Left lobe of liver (tissue), 2 donors: ENCODE measurements at regions not wholly inside any gene's neighbourhood (a gene's known extent, or its start where the extent isn't known, plus 50 kb on each side); places are given as distances from the start of the nearest gene placed in this dataset.
A peak's percentile ranks its signal among the peaks of the same experiment; 100 is the strongest.
"Not testable (repeated sequence)": the region's sequence is repeated elsewhere in the genome, so short reads cannot be mapped to it uniquely, and the experiment has no call there.

Experiments
- ATAC-seq: fragments of 200-7000 bp; cut with Tn5 transposase; one replicate; pipeline ENCODE4 v1.9.1; 2020; ENCODE audit warnings: mild to moderate bottlenecking, moderate library complexity
- DNase-seq: peaks from one replicate; pipeline ENCODE4 v3.0.0-alpha.2; 2020; ENCODE audit warnings: low spot score
- donor health status: DM: no; HTN: no; CAD: no; lungs with moderate emphysema.
- donor health status: DM: no; HTN: yes; CAD: no.

DNA sequence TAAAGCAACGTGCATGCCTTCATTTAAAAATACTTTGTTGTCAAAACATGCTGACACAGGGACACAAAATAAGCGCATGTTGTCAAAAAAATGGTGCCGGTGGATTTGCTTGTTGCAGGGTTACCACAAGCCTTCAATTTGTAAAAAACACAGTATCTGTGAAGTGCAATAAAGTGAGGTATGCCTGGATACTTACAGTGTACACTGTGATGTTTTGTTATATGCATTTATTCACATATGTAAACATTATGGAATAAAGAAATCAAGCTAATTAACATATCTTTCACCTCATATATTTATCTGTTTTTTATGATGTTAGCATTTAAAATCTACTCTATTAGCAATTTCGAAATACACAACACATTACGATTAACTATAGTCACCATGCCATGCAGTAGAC is 202.6 kb upstream of the FZD8 start:
- ATAC-seq (no peak), DNase-seq (no peak)

DNA sequence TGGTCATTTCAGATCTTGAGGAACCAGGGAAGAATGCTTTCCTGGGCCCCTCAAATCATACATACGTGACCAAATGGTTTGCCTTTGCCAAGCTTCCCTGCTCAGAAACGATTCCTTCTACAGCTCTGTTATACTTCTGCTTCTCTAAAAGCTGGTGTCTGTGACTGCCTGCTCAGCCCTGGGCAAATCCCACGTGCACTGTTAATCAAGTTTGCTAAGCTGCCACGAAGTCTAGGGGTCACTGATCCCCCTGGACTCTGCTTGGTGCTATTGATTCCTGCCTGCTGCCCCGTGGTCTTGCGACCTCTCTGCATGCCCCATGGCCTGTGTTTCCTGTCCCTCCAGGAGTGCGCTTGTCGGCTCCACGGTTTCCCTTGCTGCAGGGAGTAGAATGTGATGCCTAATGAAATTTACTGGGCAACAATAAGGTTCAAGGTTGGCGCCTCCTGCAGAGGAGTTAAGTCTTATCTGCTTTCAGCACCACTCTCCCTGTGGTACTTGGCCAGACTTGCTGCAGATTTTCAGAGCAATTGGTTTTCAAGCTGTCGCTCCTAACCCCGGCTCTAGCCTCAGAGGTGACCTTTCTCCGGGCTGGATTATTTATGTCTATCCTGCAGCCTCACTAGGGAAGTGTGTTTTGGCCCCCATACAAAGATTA is 201.6 kb upstream of the FZD8 start:
- peak; percentile 65 for ATAC-seq
- DNase-seq, result no peak

DNA sequence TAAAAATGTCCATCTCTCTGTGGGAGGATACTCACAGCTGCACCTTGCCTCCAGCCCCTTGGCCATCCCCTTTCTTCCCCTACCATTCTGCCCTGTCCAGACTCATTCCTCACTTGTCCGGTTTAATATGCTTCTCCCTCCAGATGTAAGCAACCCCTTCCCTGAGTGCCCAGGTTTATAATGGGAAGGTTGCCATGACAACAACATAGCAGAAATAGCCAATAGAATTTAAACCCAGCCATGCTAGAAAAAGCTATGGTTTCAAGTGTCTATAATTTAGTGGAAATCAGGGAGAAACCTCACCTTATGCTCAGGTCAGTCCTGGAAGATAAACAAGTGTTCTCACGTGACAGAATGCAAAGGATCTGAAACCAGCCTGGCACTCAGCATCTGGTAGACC is 196.0 kb upstream of the FZD8 start:
- ATAC-seq (no peak), DNase-seq (no peak)

DNA sequence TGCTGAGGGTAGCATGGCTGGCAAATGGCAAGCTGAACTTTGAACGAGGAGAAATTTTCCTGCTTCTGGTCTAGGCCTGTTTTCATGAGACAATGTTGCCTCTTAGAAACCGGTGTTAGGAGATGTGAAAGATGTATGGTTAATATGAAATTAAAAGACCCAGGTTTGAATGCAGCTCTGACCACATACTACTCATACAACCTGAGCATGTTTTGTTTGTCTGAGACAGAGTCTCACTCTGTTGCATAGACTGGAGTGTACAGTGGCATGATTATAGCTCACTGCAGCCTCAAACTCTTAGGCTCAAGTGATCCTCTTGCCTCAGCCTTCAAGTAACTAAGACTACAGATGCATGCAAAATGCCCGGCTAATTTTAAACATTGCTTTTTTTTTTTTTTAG is 193.4 kb upstream of the FZD8 start:
- no peak for ATAC-seq

DNA sequence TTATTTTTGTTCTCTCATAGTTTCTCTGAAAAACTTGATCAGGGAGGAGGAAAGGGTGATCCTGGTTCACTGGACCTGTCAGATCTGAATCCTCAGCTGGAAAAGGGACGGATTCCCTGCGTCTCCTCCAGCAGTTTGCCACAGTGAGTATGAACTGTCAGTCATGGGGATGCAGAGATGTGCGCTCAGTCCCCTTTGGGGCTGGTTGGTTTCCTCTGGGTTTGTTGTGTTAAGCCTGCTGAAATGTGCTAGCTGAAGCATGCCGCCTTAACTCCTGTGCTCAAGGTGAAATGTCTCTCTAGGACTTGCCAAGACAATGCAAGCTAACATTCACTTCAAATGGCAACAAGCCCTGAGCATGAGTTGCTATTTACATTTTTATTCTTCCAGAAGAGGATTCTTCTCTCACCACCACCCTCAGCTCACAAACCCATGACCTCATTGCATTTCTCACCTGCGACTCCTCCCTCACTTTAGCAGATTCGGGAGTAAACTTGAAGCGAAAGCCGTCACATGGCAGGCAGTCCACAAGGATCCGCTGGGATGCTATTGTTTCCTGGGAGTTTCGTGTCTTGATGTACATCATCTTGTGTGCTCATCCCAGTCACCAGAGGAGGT is 192.9 kb upstream of the FZD8 start:
- ATAC-seq (no peak), DNase-seq (no peak)

More for the DNA sequence above, 193.4 kb upstream of the FZD8 start:
- DNase-seq, result no peak

DNA sequence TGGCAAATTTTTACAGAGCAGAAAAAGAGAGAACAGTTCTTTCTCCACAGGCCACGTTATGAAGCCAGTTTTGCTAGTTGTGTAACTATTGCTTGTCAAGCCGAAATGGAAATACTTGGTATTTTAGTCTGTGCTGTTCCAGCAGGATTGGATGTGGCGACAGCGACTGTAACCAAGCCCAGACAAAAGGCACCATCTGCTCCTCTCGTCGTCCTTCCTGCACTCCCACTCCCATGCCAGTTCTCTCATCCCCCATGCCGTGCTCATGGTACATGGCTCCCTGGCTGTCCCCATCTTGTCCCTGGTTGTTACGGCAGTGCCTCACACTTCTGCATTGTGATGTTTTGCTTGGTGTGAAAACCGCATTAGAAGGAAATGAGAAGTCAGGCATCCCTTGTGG is 185.7 kb upstream of the FZD8 start:
- ATAC-seq, result no peak
- DNase-seq, result no peak

DNA sequence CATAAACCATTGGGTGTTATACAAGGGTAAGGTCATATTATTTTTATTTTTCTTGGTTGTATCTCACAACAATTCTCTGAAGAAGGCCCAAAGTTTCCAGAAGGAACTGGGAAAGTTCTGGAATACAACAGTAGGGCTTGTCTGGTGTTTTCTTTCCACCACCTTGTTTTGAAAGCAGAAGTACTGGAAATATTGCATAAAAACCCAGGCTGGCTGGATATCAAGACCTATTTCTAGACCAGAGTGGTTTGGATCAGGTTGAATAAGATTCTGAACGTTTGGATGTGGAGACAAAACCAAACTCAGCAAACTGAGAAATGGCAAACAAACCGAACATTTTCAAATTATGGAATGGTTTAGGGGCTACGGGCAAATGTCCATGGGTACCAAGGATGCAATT is 182.6 kb upstream of the FZD8 start:
- DNase-seq (no peak), ATAC-seq (no peak)

DNA sequence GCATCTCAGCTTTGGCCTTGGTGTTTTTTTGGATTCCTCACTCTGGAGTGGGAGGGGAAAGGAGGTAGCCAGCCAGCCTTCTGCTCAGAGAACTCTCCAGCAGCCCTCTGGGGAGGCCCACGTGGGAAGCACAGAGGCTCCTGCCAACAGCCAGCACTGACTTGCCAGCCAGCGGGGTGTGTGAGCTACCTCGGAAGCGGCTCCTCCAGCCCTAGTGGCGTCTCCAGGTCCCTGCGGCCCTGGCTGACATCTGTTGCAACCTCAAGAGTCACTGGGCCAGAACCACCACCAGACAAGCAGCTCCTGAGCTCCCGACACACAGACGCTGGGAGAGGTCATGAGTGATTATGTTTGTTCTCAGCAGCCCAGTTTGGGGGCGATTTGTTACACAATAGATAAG is 180.2 kb upstream of the FZD8 start:
- ATAC-seq (no peak), DNase-seq (no peak)

DNA sequence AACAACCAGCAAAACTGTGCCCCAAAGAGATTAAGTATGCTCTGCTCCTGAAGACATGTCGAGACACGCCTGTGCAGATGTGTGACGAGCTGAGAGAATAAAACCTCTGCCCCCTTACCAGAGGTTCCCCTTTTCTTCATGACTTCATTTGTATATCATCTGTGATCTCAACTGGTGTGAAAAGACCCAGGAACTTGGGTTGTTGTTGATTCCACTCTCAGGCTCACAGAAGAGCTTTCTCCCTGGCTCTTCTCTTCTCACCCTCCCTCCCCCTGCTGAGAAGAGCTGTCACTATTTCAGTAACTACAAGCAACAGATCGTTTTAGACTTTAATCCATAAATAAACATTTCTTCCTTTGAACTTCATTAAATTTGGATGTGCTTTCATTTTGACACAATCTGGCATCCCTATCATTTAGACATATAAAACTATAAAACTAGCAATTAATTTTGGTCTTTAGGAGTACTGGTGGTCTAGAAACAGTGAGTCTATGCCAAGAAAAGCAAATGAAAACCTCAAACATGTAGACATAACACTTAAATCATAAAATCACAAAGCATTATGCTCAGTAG is 179.3 kb upstream of the FZD8 start:
- ATAC-seq (no peak), DNase-seq (no peak)

DNA sequence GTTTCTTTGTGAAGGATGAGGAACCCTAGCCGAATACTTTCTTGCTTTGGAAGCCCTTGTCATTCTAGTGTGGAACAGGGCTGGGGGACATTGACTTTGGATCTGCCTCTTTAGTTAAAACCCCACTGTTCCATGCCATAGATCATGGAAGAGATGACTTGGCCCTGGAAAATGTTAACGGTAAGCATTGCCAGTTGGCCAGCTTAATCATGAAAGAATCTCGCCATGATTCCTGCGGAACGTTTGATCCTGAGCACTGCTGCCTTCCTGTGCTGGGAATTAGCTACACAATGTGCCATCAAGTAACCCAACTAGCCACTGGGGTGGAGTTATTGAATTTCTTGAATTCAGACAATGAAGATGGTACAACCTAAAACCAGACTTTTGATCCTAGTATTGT is 177.6 kb upstream of the FZD8 start:
- DNase-seq, result no peak
- ATAC-seq, result no peak

DNA sequence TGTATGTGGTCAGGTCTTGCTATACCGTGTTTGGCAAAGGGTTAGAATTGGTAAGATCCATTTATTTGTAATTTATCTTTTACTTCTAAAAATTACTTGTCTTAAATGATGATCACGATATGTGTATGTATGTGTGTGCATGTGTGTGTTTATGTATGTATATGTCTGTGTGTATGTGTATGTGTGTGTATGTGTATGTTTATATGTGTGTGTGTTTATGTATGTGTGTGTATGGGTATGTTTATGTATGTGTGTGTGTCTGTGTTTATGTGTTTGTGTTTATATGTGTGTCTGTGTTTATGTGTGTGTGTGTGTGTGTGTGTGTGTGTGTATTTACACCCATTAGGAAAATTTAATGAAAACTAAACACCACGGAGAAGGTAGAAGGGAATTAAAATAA is 176.9 kb upstream of the FZD8 start:
- DNase-seq (no peak), ATAC-seq (no peak)

DNA sequence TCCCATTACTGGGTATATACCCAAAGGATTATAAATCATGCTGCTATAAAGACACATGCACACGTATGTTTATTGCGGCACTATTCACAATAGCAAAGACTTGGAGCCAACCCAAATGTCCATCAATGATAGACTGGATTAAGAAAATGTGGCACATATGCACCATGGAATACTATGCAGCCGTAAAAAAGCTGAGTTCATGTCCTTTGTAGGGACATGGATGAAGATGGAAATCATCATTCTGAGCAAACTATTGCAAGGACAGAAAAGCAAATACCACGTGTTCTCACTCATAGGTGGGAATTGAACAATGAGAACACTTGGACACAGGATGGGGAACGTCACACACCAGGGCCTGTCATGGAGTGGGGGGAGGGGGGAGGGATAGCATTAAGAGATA is 175.0 kb upstream of the FZD8 start:
- not testable (repeated sequence) for ATAC-seq, DNase-seq

DNA sequence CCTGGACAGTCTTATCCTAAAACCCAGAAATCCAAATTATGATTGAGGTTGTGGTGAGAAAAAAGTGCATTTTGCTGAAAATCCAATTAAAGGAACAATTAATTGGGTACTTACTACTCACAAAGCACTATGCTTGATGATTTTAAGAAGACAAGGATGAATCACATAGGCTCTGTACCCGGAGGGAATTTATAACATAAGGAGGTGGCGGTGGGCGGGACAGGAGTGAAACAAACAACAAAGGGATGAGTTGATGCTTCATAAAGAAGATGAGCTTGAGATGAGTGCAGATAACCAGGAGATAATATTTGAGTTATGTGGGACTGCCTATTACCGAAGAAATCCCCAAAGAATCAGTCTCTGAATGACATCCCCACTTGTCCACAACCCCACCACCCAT is 171.1 kb upstream of the FZD8 start:
- ATAC-seq, result no peak
- DNase-seq, result no peak

DNA sequence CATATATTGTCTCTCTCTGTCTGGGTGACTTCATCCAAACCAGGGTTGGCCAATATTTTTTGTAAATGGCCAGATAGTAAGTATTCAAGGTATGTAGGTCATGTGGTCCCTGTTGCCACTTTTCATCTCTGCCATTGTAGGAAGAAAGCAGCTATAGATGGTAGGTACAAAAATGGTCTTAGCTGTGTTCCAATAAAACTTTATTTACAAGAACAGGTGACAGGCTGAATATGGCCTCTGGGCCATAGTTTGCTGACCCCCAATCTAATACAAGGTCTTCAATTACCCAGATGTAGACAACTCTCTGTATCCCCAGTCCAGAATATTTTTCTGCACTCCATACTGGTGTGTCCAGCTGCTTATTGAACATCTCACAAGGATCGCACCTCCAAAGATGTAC is 166.2 kb upstream of the FZD8 start:
- DNase-seq (no peak), ATAC-seq (no peak)

DNA sequence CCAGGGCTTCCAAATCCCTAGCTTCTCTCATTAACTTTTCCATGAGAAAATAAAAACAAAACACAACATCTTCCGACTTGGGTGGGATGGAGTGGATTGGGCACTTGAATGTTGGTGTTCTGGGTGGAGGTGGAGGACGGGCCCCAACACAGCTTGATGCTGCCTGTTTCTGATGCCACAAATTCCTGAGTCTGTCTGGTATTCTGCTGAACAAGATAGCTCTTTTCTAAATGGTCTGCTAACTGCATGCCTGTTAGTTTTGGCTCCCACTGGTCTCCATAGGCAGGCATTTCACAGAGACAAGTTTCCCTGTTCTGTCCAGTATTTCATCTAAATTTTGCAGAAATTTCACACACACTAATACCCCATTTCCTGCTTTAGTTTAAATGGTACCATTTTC is 160.9 kb upstream of the FZD8 start:
- ATAC-seq (no peak), DNase-seq (no peak)

DNA sequence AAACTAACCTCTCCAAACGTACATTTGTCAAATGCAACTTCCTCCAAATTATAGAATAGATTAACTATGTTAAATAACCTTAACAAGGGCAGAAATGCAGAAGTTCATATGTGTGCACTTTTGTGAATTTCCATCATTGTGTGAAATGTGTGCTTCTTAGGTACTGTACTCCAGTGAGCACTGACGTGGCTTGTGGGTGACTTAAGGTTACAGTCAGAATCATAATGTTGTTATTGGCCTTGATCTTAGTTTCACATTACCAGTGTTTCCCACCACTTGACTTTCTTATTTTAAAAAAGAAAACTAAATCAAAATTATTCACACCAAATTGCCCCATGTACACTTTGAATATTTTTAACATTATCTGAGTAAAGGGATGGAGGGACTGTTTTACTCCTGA is 155.1 kb upstream of the FZD8 start:
- no peak for DNase-seq
- ATAC-seq, result no peak

DNA sequence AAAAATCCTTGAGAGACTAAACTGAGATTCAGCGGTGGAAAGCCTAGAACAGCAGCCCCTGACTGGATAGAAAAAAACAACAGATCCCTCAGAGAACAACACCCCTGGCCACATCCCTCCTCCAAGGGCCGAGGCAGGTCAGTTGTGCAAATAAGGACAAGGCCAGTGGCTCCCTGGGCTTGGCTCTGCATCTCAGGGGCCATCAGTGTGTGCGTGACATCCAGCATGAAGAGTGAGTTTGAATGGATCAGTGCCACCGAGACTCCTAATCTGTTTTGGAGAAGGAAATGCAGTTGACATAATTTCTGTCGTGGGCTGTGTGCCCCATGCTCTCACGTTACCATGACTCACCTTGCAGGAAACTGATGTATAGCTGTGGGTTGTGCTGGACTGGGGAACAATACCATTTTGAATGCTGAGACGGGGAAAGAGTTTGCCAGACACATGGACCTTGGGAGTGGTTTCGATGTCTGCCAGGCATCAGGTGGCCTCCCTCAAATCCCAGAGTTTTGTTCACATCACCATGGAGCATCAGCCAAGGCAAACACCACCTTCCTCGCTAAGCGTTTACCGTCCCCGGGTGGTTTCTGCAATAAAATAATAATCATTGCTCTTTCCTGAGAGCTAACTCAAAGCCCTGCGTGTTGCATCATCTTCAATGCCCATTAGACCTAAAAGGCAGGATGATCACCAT is 153.2 kb upstream of the FZD8 start:
- DNase-seq (no peak), ATAC-seq (no peak)

DNA sequence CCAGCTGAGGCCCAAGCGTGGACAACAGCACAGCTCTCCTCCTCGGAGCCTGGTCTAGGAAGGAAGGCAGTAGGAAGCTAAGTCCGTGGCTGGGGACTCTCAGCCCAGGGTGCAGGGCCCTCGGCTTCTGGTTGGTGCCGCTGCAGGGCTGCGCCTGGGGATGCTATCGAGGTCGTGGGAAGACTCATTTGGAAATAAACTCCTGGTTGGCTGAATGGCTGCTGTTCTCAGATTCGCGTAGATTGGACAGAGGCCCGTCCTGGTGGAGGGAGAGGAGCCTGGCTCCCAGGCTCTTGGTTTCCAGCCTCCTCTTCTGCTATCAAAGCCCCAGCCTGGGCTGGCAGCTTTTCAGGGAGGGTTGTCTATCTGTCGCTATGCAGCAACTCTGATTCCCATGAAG is 152.6 kb upstream of the FZD8 start:
- ATAC-seq, result peak; percentile 23
- DNase-seq, result no peak

DNA sequence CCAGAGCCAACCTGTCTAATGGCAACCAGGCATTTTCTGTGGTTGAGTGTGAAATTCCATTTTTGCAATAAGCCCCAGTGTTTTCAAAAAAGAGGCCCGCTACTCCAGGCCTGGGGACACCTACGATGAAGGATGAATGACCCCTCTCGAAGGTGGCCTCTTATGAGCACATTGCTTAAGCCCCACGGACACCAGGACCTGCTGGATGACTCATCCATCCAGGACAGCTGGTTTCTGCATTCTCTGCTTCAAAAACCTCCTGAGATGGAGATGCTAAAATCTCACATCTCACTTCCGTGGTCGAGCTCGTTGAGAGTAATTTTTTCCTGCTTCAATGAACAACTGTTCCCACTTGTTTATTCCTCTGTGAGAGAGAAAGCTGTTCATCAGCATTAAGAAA is 150.2 kb upstream of the FZD8 start:
- DNase-seq (no peak), ATAC-seq (no peak)

DNA sequence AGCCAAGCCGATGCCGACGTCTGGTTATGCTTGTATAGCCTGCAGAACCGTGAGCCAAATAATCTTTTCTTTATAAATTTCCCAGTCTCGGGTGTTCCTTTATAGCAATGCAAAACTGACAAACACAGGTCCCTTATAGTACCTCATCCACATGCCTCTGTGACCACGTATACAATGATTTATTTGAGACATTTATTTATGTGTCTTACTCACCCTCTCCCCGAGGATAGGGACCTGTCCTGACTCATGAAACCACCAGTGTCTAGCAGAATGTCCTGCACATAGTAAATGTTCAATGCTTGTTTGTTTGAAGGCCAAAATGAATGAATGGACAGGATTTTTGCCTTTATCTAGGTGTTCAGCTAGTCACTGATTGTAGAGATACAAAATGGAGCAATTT is 147.9 kb upstream of the FZD8 start:
- ATAC-seq (no peak), DNase-seq (no peak)

DNA sequence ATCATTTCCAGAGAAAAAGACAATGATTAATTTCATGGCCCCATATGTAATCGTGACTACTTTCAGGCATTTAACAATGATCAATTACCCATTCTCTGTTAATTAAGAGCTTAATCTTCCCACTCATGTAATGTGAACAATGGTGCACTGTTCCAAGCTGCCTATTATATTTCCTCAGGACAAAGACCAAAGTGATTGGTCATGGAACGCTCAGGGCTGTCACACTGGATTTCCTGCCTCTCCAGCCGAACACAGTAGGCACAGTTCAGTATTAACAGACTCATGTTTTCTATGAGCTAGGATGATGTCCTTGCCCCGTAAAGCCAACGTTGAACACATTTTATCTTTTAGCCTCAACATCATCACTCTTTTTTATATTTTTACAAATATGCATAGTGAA is 142.7 kb upstream of the FZD8 start:
- no peak for ATAC-seq

DNA sequence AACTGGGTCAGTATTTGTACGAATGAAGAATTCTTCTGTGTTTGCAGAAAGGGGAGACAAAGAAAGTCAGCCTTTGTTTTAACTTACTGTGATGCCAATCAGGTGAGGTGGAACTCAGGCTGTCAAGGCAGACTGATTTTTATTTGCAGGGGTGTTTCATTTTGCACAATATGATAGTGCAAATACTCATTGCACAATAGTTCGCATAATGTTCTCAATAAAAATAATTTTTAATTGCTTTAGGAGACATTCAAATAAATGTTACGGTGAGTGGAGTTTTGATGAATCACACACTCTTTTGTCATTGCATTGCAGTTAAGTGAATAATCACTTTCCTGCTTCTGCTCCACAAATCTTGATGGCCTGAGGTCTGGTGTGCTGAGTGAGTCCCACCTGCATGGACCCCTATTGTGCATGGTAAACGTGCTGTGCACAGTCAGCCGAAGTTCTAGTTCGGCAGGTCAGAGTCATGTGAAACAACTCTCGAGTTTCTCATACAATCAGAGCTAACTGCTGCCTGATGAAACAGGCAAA is 141.3 kb upstream of the FZD8 start:
- no peak for ATAC-seq
- DNase-seq, result no peak

More for the DNA sequence above, 142.7 kb upstream of the FZD8 start:
- DNase-seq, result no peak
